A204.1 (cell line): ENCODE measurements at regions not wholly inside any gene's neighbourhood (a gene's known extent, or its start where the extent isn't known, plus 50 kb on each side); places are given as distances from the start of the nearest gene placed in this dataset.

Source experiments
- FAIRE-seq: peaks from 2 replicates; lab custom pipeline; 2012; peaks lifted over from hg19 to GRCh38; lab: Jason Lieb, UNC

- no peak for FAIRE-seq
Measured at GRCh38 chr15:31473385-31474058, 146.9 kb downstream of the KLF13 start.

DNA sequence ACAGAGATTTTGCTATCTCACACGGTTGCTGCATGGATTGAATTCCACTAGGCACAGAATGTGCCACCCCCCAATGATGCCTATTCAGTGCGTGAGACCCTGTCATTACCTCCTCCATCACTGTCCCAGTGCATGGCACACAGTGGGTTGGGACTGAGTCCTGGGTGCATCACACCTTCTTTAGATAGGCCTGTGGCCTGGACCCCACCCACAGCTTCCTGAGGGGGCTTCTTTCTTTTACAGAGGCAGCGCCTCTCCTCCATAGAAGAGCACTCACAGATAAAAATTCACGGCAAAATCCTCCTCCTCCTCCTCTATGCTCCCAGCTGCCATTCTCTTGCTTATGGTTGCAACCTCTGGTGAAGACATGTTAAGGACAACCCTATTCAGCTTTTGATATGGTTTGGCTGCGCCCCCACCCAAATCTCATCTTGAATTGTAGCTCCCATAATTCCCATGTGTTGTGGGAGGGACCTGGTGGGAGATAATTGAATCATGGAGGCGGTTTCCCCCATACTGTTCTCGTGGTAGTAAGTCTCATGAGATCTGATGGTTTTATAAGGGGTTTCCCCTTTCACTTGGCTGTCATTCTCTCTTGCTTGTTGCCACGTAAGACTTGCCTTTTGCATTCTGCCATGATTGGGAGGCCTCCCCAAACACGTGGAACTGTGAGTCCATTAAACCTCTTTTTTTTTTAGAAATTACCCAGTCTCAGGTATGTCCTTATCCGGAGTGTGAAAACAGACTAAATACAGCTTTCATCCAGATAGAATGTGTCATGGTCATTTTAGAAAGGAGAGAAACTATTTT lies 147.6 kb downstream of the KLF13 start:
- FAIRE-seq, result no peak

- FAIRE-seq, result no peak
Measured at GRCh38 chr15:31476236-31476810, 149.7 kb downstream of the KLF13 start.

GRCh38 chr15:31476866-31477265 lies 150.2 kb downstream of the KLF13 start:
- no peak for FAIRE-seq

GRCh38 chr15:31477301-31477700 lies 150.7 kb downstream of the KLF13 start:
- FAIRE-seq, result no peak

GRCh38 chr15:31477851-31478701 lies 151.4 kb downstream of the KLF13 start:
- FAIRE-seq, result no peak

GRCh38 chr15:31478702-31479221 lies 152.1 kb downstream of the KLF13 start:
- no peak for FAIRE-seq

DNA sequence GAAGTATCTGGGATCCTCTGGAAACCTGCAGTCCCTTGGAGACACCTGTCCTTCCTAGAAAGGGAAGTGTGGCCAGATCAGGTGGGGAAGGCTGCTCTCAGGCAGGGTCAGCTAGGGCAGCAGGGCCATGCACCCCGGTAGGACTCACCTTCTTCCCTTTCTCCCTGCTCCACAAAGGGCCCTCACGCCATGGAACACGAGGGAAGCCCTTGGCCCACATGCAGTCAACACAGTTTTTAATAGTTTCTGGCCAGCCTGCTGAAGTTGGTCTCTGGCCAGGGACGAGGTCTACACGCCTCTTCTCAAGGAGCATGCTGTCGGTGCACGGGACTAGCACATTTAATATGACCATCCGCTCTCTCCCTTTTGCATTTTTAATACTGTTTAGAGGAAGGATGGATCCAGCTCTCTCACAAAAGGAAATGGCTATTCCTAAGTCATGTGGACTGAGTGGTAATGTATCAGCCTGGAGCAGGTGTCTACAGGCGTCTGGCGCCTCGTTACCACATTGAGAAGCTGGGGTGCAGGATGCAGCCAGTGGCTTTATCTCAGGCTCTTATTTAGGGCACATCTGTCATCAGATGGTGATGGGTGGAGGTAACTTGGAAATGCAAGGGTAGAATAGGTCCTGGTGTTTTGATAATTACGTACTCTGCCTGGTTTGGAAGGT lies 153.9 kb downstream of the KLF13 start:
- no peak for FAIRE-seq

DNA sequence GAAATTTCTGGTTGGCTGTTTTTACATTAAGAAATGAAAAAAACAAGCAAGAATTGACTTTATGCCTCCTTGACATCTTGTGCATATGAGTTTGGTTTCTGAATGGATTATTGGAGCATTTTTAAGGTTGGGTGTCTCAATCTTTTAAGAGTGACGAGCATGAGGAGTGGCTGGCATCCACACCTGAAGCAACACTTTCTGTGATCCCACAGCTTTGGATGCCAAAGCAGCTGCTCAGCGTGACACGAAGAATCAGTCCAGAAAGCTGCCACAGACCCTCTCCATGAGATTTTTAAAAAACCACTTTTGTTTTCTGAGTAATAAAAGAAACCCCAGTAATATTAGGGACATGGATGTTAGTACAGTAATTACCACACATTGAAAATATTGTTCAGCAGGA lies 154.5 kb downstream of the KLF13 start:
- no peak for FAIRE-seq

DNA sequence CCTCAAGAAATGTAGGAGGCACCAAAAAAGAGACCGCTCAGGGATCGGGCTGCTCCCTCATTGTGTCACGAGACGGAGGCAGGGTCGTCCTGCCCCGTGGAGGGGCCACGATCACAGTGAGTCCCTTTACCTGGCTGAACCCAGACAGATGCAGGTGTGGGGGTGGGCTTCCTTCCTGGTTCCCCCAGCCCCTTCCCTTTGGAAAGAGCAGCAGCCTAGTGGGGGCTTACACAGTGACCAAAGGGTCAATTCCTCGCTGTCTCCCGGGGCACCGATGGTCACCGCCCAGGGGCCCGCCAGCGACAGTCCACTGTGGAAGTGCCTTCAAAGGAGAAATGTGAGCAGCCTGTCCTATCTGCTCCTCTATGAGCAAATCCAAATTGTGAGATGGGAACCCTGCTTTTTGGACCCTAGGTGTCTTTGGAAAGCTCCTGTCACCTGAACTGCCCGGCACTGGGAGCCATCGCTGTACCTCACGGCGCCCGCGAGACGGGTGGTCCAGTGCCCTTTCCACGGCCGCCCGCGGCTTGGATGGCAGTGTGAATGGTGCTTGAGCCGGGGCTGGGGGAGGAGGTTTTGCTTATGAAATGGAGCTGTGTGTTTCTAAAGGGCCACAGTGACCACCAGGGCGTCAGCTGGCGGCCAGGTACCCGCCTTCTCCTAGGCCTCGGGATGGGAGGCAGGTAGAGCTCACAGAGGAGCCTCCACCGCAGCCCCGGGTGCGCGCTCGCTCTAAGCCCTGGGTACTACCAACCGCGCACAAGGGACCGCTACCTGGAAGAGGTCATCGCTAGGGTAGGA lies 155.7 kb downstream of the KLF13 start:
- no peak for FAIRE-seq

- no peak for FAIRE-seq
Measured at GRCh38 chr15:31483053-31483985, 156.7 kb downstream of the KLF13 start.

- no peak for FAIRE-seq
Measured at GRCh38 chr15:31483986-31484951, 157.6 kb downstream of the KLF13 start.

DNA sequence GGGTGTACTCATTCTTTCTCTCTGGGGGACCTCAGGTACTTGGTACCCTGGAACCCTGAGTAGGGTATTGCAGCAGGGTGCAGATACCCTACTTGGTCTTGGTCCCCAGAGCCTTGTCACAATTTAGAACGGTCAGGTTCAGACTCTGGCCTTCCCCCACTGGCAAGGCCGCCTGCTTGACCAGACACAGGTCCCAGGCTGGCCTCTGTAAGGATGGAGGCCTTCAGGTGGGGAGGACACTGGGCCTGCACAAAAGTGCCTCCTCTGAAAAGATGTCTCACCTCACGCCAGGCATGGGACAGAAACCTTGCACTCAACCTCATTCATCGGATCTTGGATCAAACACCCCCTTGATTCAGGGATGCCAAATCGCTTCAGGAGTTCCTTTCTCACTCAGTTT lies 158.4 kb downstream of the KLF13 start:
- no peak for FAIRE-seq

DNA sequence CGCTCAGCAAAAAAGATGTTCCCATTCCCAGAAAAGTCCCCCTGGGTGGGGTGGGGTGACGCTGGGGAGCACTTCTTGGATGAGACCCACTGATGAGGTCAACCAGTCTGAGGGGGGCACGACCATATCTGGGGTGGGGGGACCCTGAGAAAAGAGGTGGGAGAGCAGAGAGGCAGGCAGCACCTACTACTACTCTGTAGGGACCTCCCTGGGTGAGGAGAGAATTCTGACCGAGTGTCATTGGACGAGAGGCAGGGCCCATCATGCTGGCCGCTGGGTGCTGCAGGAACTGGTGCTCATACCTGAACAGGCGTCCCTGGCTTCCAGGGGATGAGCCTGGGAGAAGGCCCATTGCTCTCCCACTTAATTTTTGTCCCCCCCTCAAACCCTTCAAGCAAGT lies 158.8 kb downstream of the KLF13 start:
- FAIRE-seq, result no peak

DNA sequence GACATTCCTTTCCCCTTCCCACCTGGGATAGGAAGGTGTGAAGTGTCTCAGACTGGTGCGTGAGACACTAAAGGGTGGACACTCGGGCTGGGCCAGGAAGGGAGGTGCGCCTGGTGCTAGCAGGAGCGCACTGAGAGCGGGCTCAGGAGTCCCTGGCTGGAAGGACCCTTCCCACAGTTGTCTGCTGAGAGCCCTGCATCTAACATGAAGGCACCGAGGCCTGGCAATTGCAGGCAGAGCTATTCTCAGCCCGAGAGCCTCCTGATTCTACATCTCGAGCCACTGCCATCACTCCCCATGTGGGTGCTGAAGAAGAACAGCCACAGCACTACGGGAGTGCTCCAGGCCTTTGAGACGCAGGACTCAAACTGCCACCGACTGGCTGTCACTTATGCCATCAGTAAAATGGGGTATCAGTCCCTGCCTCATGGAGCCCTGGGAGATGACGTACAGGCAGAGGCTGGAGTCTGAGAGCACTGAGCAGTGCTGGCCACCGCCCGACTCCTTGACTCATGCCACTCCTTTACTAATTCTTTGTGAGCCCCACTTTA lies 159.4 kb downstream of the KLF13 start:
- FAIRE-seq, result no peak

DNA sequence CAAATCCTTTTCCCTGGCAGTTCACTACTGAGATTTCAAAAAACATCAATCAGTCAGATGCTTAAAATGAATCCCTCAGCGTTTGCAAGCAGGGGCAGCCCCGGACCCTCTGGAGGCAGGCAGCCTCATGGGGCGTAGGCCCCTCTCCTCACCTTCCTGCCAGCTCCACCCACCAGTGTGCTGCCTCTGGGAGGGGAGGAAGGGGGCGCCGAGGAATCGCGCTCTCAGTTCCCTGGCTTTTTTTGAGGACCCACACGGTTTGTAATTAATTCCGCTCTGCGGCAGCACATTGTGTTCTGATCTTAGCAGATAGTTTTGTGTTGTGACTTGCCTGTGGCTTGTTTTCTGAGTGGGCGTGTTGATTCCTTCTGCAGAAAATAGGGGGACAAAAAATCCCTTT lies 159.9 kb downstream of the KLF13 start:
- no peak for FAIRE-seq

- no peak for FAIRE-seq
Measured at GRCh38 chr15:31486906-31487695, 160.5 kb downstream of the KLF13 start.
